HepG2 (cell line): ENCODE measurements at regions not wholly inside any gene's neighbourhood (a gene's known extent, or its start where the extent isn't known, plus 50 kb on each side); places are given as distances from the start of the nearest gene placed in this dataset.

Source experiments
- ATAC-seq: fragments of 200-7000 bp; cut with Tn5 transposase; 3 replicates; pipeline ENCODE4 v1.9.1; 2020; ENCODE audit warnings: mild to moderate bottlenecking, moderate library complexity
- BruUV-seq: library from RNA; stranded (reverse); fragments of 400-500 nt; replicated peaks from 2 replicates; lab custom pipeline; 2021; lab: Mats Ljungman, UMichigan
- CTCF ChIA-PET: fragments of 300-600 bp; formaldehyde crosslinking; extraction: SDS; loops from one replicate; lab custom pipeline; 2021; ENCODE audit warnings: low total read pairs, inconsistent platforms, low intra/inter-chr PET ratio; lab: Yijun Ruan, JAX
- POLR2A ChIA-PET: fragments of 350-600 bp; sonication (Branson Sonifier 250); formaldehyde crosslinking; loops from one replicate; lab custom pipeline; 2020; ENCODE audit warnings: antibody characterized with exemption, inconsistent platforms; lab: Yijun Ruan, JAX
- DNase-seq: peaks from one replicate; pipeline ENCODE4 v3.0.0-alpha.2; 2015; ENCODE audit warnings: low spot score
- FAIRE-seq: peaks from 3 replicates; lab custom pipeline; 2011; peaks lifted over from hg19 to GRCh38; lab: Jason Lieb, UNC
- H2AFZ ChIP-seq: one replicate; pipeline ENCODE4 v1.6.1; 2011; ENCODE audit warnings: low read length, inconsistent platforms
- H3K27ac ChIP-seq: fragments of 300-600 bp; 3 replicates; pipeline ENCODE4 v1.8.0; 2011; ENCODE audit warnings: mixed run types, mild to moderate bottlenecking, mixed read lengths, low read length, inconsistent platforms; ENCODE audit not compliant: insufficient read depth; ENCODE audit errors: extremely low read length
- H3K27me3 ChIP-seq, 2 experiments: fragments of 200-600 bp in 1 of 2; 2 replicates in 1 of 2; 3 replicates in 1 of 2; pipeline versions ENCODE4 v1.6.0 to v1.8.0; 2011; ENCODE audit warnings: low read length in 2 of 2, mild to moderate bottlenecking in 2 of 2, moderate library complexity in 2 of 2, inconsistent platforms in 1 of 2; ENCODE audit not compliant: insufficient read depth in 2 of 2, control insufficient read depth in 1 of 2
- H3K36me3 ChIP-seq, 2 experiments: fragments of 200-600 bp in 1 of 2; replicated peaks in 1 of 2; 2 replicates in 1 of 2; 3 replicates in 1 of 2; pipeline versions ENCODE4 v1.5.1 to v1.8.0; 2011; ENCODE audit warnings: low read length in 2 of 2, inconsistent platforms in 1 of 2; ENCODE audit not compliant: insufficient read depth in 2 of 2, control insufficient read depth in 1 of 2
- H3K4me1 ChIP-seq: 2 replicates; pipeline ENCODE4 v1.5.1; 2012; ENCODE audit warnings: low read length, inconsistent platforms; ENCODE audit not compliant: insufficient read depth
- H3K4me2 ChIP-seq: 2 replicates; pipeline ENCODE4 v1.6.0; 2011; ENCODE audit warnings: low read depth, low read length, inconsistent platforms
- H3K4me3 ChIP-seq, 3 experiments: fragments of 200-600 bp in 1 of 3; sonication (generic), shearing (Covaris generic) in 1 of 3; replicated peaks in 1 of 3; 2 replicates each; pipeline ENCODE4 v1.5.1; 2011 to 2016; ENCODE audit warnings: low read length in 3 of 3, inconsistent platforms in 2 of 3, low read depth in 2 of 3, mild to moderate bottlenecking in 2 of 3, control low read depth in 1 of 3, mixed read lengths in 1 of 3; ENCODE audit not compliant: insufficient read depth in 1 of 3
- H3K79me2 ChIP-seq: one replicate; pipeline ENCODE4 v1.6.1; 2011; ENCODE audit warnings: low read length, inconsistent platforms; ENCODE audit not compliant: insufficient read depth
- H3K9ac ChIP-seq: 2 replicates; pipeline ENCODE4 v1.6.0; 2011; ENCODE audit warnings: mild to moderate bottlenecking, low read depth, low read length, inconsistent platforms; ENCODE audit not compliant: insufficient read depth
- H3K9me3 ChIP-seq: 2 replicates; pipeline ENCODE4 v1.5.1; 2012; ENCODE audit warnings: mild to moderate bottlenecking, low read length
- H4K20me1 ChIP-seq: 2 replicates; pipeline ENCODE4 v1.6.0; 2011; ENCODE audit warnings: inconsistent platforms, mild to moderate bottlenecking, low read length, moderate library complexity; ENCODE audit not compliant: insufficient read depth
- AHR ChIP-seq: IDR thresholded peaks from 2 replicates; pipeline ENCODE4 v1.6.1; 2018; ENCODE audit warnings: missing genetic modification reagents, missing compliant biosample characterization
- BATF2 ChIP-seq: sonication (generic); formaldehyde crosslinking; IDR thresholded peaks from 2 replicates; pipeline ENCODE4 v1.8.0; 2022; ENCODE audit warnings: mild to moderate bottlenecking, missing genetic modification reagents, moderate library complexity
- GZF1 ChIP-seq: sonication (generic); formaldehyde crosslinking; IDR thresholded peaks from 2 replicates; pipeline ENCODE4 v1.5.1; 2020; ENCODE audit warnings: mild to moderate bottlenecking, missing genetic modification reagents
- KLF6 ChIP-seq: IDR thresholded peaks from 2 replicates; pipeline ENCODE4 v1.8.0; 2016; ENCODE audit warnings: missing biosample characterization, missing genetic modification reagents
- PREB ChIP-seq: sonication (generic); formaldehyde crosslinking; IDR thresholded peaks from 2 replicates; pipeline ENCODE4 v1.4.0; 2020; ENCODE audit warnings: missing genetic modification reagents
- RBM22 ChIP-seq: fragments of 200-400 bp; formaldehyde crosslinking; optimal IDR thresholded peaks from 2 replicates; pipeline ENCODE3; 2017; ENCODE audit warnings: mild to moderate bottlenecking, low read length, moderate library complexity
- RFXANK ChIP-seq: IDR thresholded peaks from 2 replicates; pipeline ENCODE4 v1.6.1; 2016
- SRF ChIP-seq: IDR thresholded peaks from 2 replicates; pipeline ENCODE4 v1.6.1; 2011; ENCODE audit warnings: mild to moderate bottlenecking, low read depth, low read length, moderate library complexity
- ZFX ChIP-seq: sonication (generic); formaldehyde crosslinking; IDR thresholded peaks from 2 replicates; pipeline ENCODE4 v1.4.0; 2020; ENCODE audit warnings: mild to moderate bottlenecking, low read depth, missing genetic modification reagents, moderate library complexity
- ZKSCAN5 ChIP-seq: sonication (generic); formaldehyde crosslinking; IDR thresholded peaks from 2 replicates; pipeline ENCODE4 v1.5.1; 2020; ENCODE audit warnings: mild to moderate bottlenecking, missing genetic modification reagents
- ZNF576 ChIP-seq: sonication (generic); formaldehyde crosslinking; IDR thresholded peaks from 2 replicates; pipeline ENCODE4 v1.4.0; 2020; ENCODE audit warnings: mild to moderate bottlenecking, missing genetic modification reagents
- ZNF609 ChIP-seq: sonication (generic); formaldehyde crosslinking; IDR thresholded peaks from 2 replicates; pipeline ENCODE4 v1.4.0; 2020; ENCODE audit warnings: mild to moderate bottlenecking, missing genetic modification reagents, borderline replicate concordance
- ZNF644 ChIP-seq: IDR thresholded peaks from 2 replicates; pipeline ENCODE4 v1.6.1; 2016; ENCODE audit warnings: low read depth
- ZSCAN29 ChIP-seq: sonication (generic); formaldehyde crosslinking; conservative IDR thresholded peaks from 2 replicates; pipeline ENCODE4 v1.4.0; 2020; ENCODE audit warnings: mild to moderate bottlenecking, missing genetic modification reagents
- WGBS: methylation state at CpG from one replicate; pipeline ENCODE4 v1.1.6; 2017; ENCODE audit warnings: low lambda C conversion rate; 5-methylcytosine and 5-hydroxymethylcytosine counted together
- in situ Hi-C: cut with HindIII; loops from 2 replicates; pipeline ENCODE4 v1.10.0; 2017; ENCODE audit warnings: low pct_unique_long_range_greater_than_20kb; ENCODE audit not compliant: extremely low pct_ligation_motif_present
- intact Hi-C: fragments of 100-400 bp; cut with micrococcal nuclease; formaldehyde crosslinking; loops from one replicate; pipeline ENCODE4 v1.10.0; 2022; ENCODE audit not compliant: unreplicated experiment

GRCh38 chr2:147603447-147603846 lies 241.4 kb upstream of the ACVR2A start:
- no peak for DNase-seq
- Histone ChIP-seq H3K27ac (no peak overlapping the region), H3K27me3 (no peaks in the 10 kb centered on the region), H3K9ac (no peak overlapping the region), H3K4me3 (no peak overlapping the region), H3K79me2 (no peaks in the 10 kb centered on the region), H3K4me2 (no peak overlapping the region), H3K9me3 (no peaks in the 10 kb centered on the region), H4K20me1 (no peaks in the 10 kb centered on the region), H2AFZ (no peak overlapping the region), H3K36me3 (no peaks in the 10 kb centered on the region), H3K4me1 (no peaks in the 10 kb centered on the region)
- BruUV-seq: no TSS peak
- no peak for ATAC-seq
- no peak for FAIRE-seq
- POLR2A ChIA-PET: no interaction called here
- in situ Hi-C loops: loop anchor here (25.0 kb wide), 1 partner anchor 309 kb away; no protein-coding TSS in a partner anchor
- intact Hi-C loops: no loop called here
- CTCF ChIA-PET: no interaction called here
- TF ChIP-seq SRF (no peak), RFXANK (CRISPR knock-in tag) (no peak), ZNF644 (CRISPR knock-in tag) (no peak)
- 23% methylated on average over 1 of the region's 1 CpG for WGBS

GRCh38 chr2:147600646-147601045 lies 244.2 kb upstream of the ACVR2A start:
- POLR2A ChIA-PET: no interaction called here
- H3K27me3 ChIP-seq: no peaks in the 10 kb centered on the region
- H3K79me2 ChIP-seq: no peaks in the 10 kb centered on the region
- H4K20me1 ChIP-seq: no peaks in the 10 kb centered on the region
- in situ Hi-C loops (loop anchor here (25.0 kb wide), 1 partner anchor 312 kb away; no protein-coding TSS in a partner anchor), intact Hi-C loops (no loop called here)
- CTCF ChIA-PET: no interaction called here
- H3K4me2 ChIP-seq: no peak overlapping the region
- no peak for DNase-seq
- no peaks in the 10 kb centered on the region for H3K4me1 ChIP-seq
- no peaks in the 10 kb centered on the region for H3K9me3 ChIP-seq
- BruUV-seq: no TSS peak
- no peak overlapping the region for H3K9ac ChIP-seq
- H2AFZ ChIP-seq: no peak overlapping the region
- H3K27ac ChIP-seq: no peak overlapping the region
- no peak for FAIRE-seq
- H3K4me3 ChIP-seq: no peak overlapping the region
- H3K36me3 ChIP-seq: no peaks in the 10 kb centered on the region
- TF ChIP-seq KLF6 (CRISPR knock-in tag) (no peak), ZSCAN29 (CRISPR knock-in tag) (no peak), BATF2 (no peak), RBM22 (no peak), GZF1 (CRISPR knock-in tag) (no peak), AHR (CRISPR knock-in tag) (no peak), PREB (CRISPR knock-in tag) (no peak), ZNF609 (CRISPR knock-in tag) (no peak), ZFX (CRISPR knock-in tag) (no peak), ZNF576 (CRISPR knock-in tag) (no peak), ZKSCAN5 (CRISPR knock-in tag) (no peak)
- WGBS: 12% methylated on average over 5 of the region's 5 CpGs
- no peak for ATAC-seq
